H9 (cell line): ENCODE measurements at regions not wholly inside any gene's neighbourhood (a gene's known extent, or its start where the extent isn't known, plus 50 kb on each side); places are given as distances from the start of the nearest gene placed in this dataset.

Experiments used
- DNase-seq: peaks from one replicate; pipeline ENCODE4 v3.0.0-alpha.2; 2017
- H2AFZ ChIP-seq: one replicate; pipeline ENCODE4 v1.6.1; 2013; ENCODE audit warnings: mild to moderate bottlenecking, low read length, control low read depth, moderate library complexity
- H2AK5ac ChIP-seq: 2 replicates; pipeline ENCODE4 v1.6.1; 2013; ENCODE audit warnings: low read length, control low read depth, mixed read lengths; ENCODE audit not compliant: insufficient read length
- H2BK120ac ChIP-seq: one replicate; pipeline ENCODE4 v1.6.1; 2013; ENCODE audit warnings: low read depth, mild to moderate bottlenecking, low read length, control low read depth, inconsistent platforms; ENCODE audit not compliant: poor library complexity, severe bottlenecking
- H2BK12ac ChIP-seq: 2 replicates; pipeline ENCODE4 v1.6.1; 2013; ENCODE audit warnings: low read length, control low read depth, mixed read lengths, low read depth; ENCODE audit not compliant: insufficient read length
- H2BK15ac ChIP-seq: 2 replicates; pipeline ENCODE4 v1.6.1; 2013; ENCODE audit warnings: low read depth, low read length, control low read depth
- H2BK20ac ChIP-seq: one replicate; pipeline ENCODE4 v1.6.1; 2013; ENCODE audit warnings: low read depth, mild to moderate bottlenecking, low read length, control low read depth, inconsistent platforms; ENCODE audit not compliant: poor library complexity, severe bottlenecking
- H2BK5ac ChIP-seq: 2 replicates; pipeline ENCODE4 v1.6.1; 2013; ENCODE audit warnings: low read length, control low read depth, mixed read lengths; ENCODE audit not compliant: insufficient read length
- H3K14ac ChIP-seq: 2 replicates; pipeline ENCODE4 v1.6.1; 2013; ENCODE audit warnings: low read length, control low read depth; ENCODE audit not compliant: insufficient read depth
- H3K18ac ChIP-seq: 2 replicates; pipeline ENCODE4 v1.6.1; 2013; ENCODE audit warnings: low read depth, mild to moderate bottlenecking, mixed read lengths, low read length, control low read depth; ENCODE audit not compliant: insufficient read length
- H3K23ac ChIP-seq: 2 replicates; pipeline ENCODE4 v1.6.1; 2013; ENCODE audit warnings: low read length, control low read depth, mixed read lengths, low read depth; ENCODE audit not compliant: insufficient read length
- H3K23me2 ChIP-seq: 2 replicates; pipeline ENCODE4 v1.6.1; 2013; ENCODE audit warnings: low read depth, mild to moderate bottlenecking, mixed read lengths, low read length, control low read depth; ENCODE audit not compliant: insufficient read length, poor library complexity, severe bottlenecking
- H3K27ac ChIP-seq: 2 replicates; pipeline ENCODE4 v1.5.1; 2013; ENCODE audit warnings: low read length, control low read depth, mixed read lengths, low read depth; ENCODE audit not compliant: insufficient read length
- H3K27me3 ChIP-seq: 2 replicates; pipeline ENCODE4 v1.6.1; 2013; ENCODE audit warnings: low read length, control low read depth, inconsistent platforms; ENCODE audit not compliant: insufficient read depth
- H3K4ac ChIP-seq: 2 replicates; pipeline ENCODE4 v1.6.1; 2013; ENCODE audit warnings: low read depth, mild to moderate bottlenecking, control low read depth, inconsistent platforms, low read length, moderate library complexity
- H3K4me1 ChIP-seq: 2 replicates; pipeline ENCODE4 v1.6.1; 2013; ENCODE audit warnings: low read length, control low read depth, inconsistent platforms; ENCODE audit not compliant: insufficient read depth
- H3K4me2 ChIP-seq: 2 replicates; pipeline ENCODE4 v1.6.1; 2013; ENCODE audit warnings: low read length, control low read depth, mixed read lengths; ENCODE audit not compliant: insufficient read length, insufficient read depth
- H3K56ac ChIP-seq: 2 replicates; pipeline ENCODE4 v1.6.1; 2013; ENCODE audit warnings: low read depth, mild to moderate bottlenecking, mixed read lengths, low read length, control low read depth; ENCODE audit not compliant: insufficient read length
- H3K79me1 ChIP-seq: 2 replicates; pipeline ENCODE4 v1.6.1; 2013; ENCODE audit warnings: low read depth, mild to moderate bottlenecking, moderate library complexity, low read length, control low read depth, inconsistent platforms; ENCODE audit not compliant: insufficient read depth, poor library complexity, severe bottlenecking
- H3K79me2 ChIP-seq: 2 replicates; pipeline ENCODE4 v1.6.1; 2013; ENCODE audit warnings: low read length, control low read depth, inconsistent platforms; ENCODE audit not compliant: insufficient read depth
- H3K9ac ChIP-seq: 2 replicates; pipeline ENCODE4 v1.6.1; 2013; ENCODE audit warnings: low read length, control low read depth, mixed read lengths; ENCODE audit not compliant: insufficient read length; ENCODE audit errors: extremely low read depth
- H3K9me3 ChIP-seq: one replicate; pipeline ENCODE4 v1.6.1; 2013; ENCODE audit warnings: low read depth, low read length, inconsistent platforms; ENCODE audit not compliant: control insufficient read depth
- H3T11ph ChIP-seq: one replicate; pipeline ENCODE4 v1.6.1; 2013; ENCODE audit warnings: mild to moderate bottlenecking, low read length, control low read depth, inconsistent platforms
- H4K20me1 ChIP-seq: one replicate; pipeline ENCODE4 v1.6.1; 2013; ENCODE audit not compliant: control insufficient read depth, insufficient read length, insufficient read depth
- H4K5ac ChIP-seq: 2 replicates; pipeline ENCODE4 v1.6.1; 2013; ENCODE audit warnings: low read depth, mild to moderate bottlenecking, mixed read lengths, low read length, control low read depth; ENCODE audit not compliant: insufficient read length
- H4K8ac ChIP-seq: replicated peaks from 2 replicates; pipeline ENCODE4 v1.6.1; 2013; ENCODE audit warnings: low read length, control low read depth, mixed read lengths, low read depth; ENCODE audit not compliant: insufficient read length
- H4K91ac ChIP-seq: 2 replicates; pipeline ENCODE4 v1.6.1; 2013; ENCODE audit warnings: low read depth, mild to moderate bottlenecking, moderate library complexity, mixed read lengths, low read length, control low read depth; ENCODE audit not compliant: insufficient read length
- H3K27ac Mint-ChIP-seq, 3 experiments: 2 replicates in 2 of 3; 3 replicates in 1 of 3; pipeline ENCODE4 v1.8.0; 2020 to 2021; ENCODE audit warnings: mixed read lengths in 3 of 3, mild to moderate bottlenecking in 1 of 3, moderate library complexity in 1 of 3
- H3K27me3 Mint-ChIP-seq: 2 replicates; pipeline ENCODE4 v1.8.0; 2021; ENCODE audit warnings: low read depth, mild to moderate bottlenecking, moderate library complexity, mixed read lengths
- H3K36me3 Mint-ChIP-seq, 3 experiments: 2 replicates in 2 of 3; 3 replicates in 1 of 3; pipeline ENCODE4 v1.8.0; 2020 to 2021; ENCODE audit warnings: low read depth in 3 of 3, mixed read lengths in 3 of 3; ENCODE audit not compliant: insufficient read depth in 1 of 3
- H3K4me1 Mint-ChIP-seq, 2 experiments: 2 replicates each; pipeline ENCODE4 v1.8.0; 2020; ENCODE audit warnings: mixed read lengths in 2 of 2
- H3K4me3 Mint-ChIP-seq, 2 experiments: 2 replicates in 1 of 2; 3 replicates in 1 of 2; pipeline ENCODE4 v1.8.0; 2020 to 2021; ENCODE audit warnings: mild to moderate bottlenecking in 2 of 2, mixed read lengths in 2 of 2, moderate library complexity in 1 of 2
- H3K9me3 Mint-ChIP-seq, 2 experiments: 2 replicates in 1 of 2; 3 replicates in 1 of 2; pipeline ENCODE4 v1.8.0; 2020; ENCODE audit warnings: mild to moderate bottlenecking in 2 of 2, mixed read lengths in 2 of 2, moderate library complexity in 1 of 2
- WGBS: extraction: QIAGEN DNeasy Blood & Tissue Kit; methylation state at CpG from one replicate; pipeline ENCODE4 v1.1.7; 2013; ENCODE audit warnings: missing lambda C conversion rate, low lambda C conversion rate, mixed read lengths; ENCODE audit not compliant: insufficient read length; ENCODE audit errors: extremely low coverage; 5-methylcytosine and 5-hydroxymethylcytosine counted together
- TF ChIP-seq, protein P1 (sequence below): fragments of 200-600 bp; sonication (generic); conservative IDR thresholded peaks from 3 replicates; pipeline ENCODE4 v1.8.0; 2021; ENCODE audit warnings: antibody characterized with exemption, mild to moderate bottlenecking

DNA sequence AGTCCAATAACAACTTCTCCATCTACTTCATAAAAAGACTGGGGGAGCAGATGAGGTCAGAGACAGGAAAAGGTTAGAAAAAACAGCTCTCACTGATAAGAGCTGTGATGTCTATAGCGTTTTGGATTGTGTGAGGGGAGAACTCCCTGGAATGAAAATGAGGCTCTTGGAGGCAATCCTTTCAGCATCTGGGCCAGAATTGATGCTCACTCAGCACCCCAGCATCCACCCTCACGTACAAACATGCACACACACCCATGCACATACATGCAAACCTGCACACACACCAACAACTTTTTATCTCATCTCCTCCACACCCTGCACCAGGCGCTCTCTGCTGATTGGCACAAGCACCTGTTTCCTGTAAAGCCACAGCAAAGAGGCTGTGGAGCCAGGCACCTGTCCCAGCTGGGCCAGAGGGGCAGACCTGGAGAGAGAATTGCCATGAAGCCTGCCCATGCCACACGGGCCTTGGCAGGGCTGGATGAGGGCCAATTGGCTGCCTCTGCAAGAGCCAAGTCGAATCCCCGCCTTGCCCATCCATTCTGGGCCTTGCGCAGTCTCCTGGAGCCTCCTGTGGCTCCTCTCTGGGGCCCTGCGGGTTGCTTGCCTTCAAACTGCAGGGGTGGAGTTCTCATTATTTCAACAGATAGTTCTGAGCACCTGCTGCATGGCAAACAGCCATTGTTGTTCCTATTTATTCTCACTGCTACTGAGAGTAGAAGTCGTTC, 53.1 kb downstream of the SYNE3 start:
- H2BK20ac ChIP-seq: no peak overlapping the region
- H4K20me1 ChIP-seq: no peaks in the 10 kb centered on the region
- H3K18ac ChIP-seq: no peak overlapping the region
- H4K8ac ChIP-seq: no peak overlapping the region
- Mint-ChIP-seq H3K36me3 (no peaks in the 10 kb centered on the region), H3K9me3 (no peaks in the 10 kb centered on the region), H3K27me3 (peaks cover 32% of the 10 kb centered on the region), H3K4me3 (no peak overlapping the region; a peak in 1 of 5 replicates), H3K4me1 (peaks cover 20 to 25% of the 10 kb centered on the region in 2 experiments), H3K27ac (no peak overlapping the region)
- H3K79me1 ChIP-seq: no peaks in the 10 kb centered on the region
- H3T11ph ChIP-seq: no peak overlapping the region
- H3K79me2 ChIP-seq: no peaks in the 10 kb centered on the region
- no peak overlapping the region for H2BK5ac ChIP-seq
- no peak overlapping the region for H3K9ac ChIP-seq
- no peaks in the 10 kb centered on the region; the same call in 1 of the 2 replicates for H3K27me3 ChIP-seq
- WGBS: no CpG with 5 or more reads among the region's 9 CpGs
- H3K4ac ChIP-seq: no peak overlapping the region
- H3K14ac ChIP-seq: no peak overlapping the region
- TF ChIP-seq, protein P1, sequence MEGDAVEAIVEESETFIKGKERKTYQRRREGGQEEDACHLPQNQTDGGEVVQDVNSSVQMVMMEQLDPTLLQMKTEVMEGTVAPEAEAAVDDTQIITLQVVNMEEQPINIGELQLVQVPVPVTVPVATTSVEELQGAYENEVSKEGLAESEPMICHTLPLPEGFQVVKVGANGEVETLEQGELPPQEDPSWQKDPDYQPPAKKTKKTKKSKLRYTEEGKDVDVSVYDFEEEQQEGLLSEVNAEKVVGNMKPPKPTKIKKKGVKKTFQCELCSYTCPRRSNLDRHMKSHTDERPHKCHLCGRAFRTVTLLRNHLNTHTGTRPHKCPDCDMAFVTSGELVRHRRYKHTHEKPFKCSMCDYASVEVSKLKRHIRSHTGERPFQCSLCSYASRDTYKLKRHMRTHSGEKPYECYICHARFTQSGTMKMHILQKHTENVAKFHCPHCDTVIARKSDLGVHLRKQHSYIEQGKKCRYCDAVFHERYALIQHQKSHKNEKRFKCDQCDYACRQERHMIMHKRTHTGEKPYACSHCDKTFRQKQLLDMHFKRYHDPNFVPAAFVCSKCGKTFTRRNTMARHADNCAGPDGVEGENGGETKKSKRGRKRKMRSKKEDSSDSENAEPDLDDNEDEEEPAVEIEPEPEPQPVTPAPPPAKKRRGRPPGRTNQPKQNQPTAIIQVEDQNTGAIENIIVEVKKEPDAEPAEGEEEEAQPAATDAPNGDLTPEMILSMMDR: no peak
- no peak overlapping the region for H2BK15ac ChIP-seq
- no peak for DNase-seq
- no peak overlapping the region for H3K4me2 ChIP-seq
- no peaks in the 10 kb centered on the region; the same call in 1 of the 2 replicates for H3K4me1 ChIP-seq
- H3K23me2 ChIP-seq: no peaks in the 10 kb centered on the region
- H4K91ac ChIP-seq: no peak overlapping the region
- no peak overlapping the region for H2AK5ac ChIP-seq
- no peak overlapping the region for H3K23ac ChIP-seq
- no peak overlapping the region for H2BK12ac ChIP-seq
- no peak overlapping the region for H3K27ac ChIP-seq
- H3K9me3 ChIP-seq: no peaks in the 10 kb centered on the region
- H2BK120ac ChIP-seq: no peak overlapping the region
- no peak overlapping the region for H2AFZ ChIP-seq
- no peak overlapping the region for H4K5ac ChIP-seq
- H3K56ac ChIP-seq: no peak overlapping the region
